CD4-positive, alpha-beta T cell treated with Interleukin-6 at 100 ng/mL for 8 hours (primary cell): ENCODE measurements at regions not wholly inside any gene's neighbourhood (a gene's known extent, or its start where the extent isn't known, plus 50 kb on each side); places are given as distances from the start of the nearest gene placed in this dataset.
"Not testable (repeated sequence)": the region's sequence is repeated elsewhere in the genome, so short reads cannot be mapped to it uniquely, and the experiment has no call there.

Source experiments
- DNase-seq: peaks from one replicate; pipeline ENCODE4 v3.0.0-alpha.2; 2020; ENCODE audit warnings: mixed read lengths, low spot score

GRCh38 chrX:121649417-121649816 is 602.0 kb downstream of the GLUD2 start:
- no peak for DNase-seq

GRCh38 chrX:121655276-121655675 is 607.9 kb downstream of the GLUD2 start:
- DNase-seq, result no peak

GRCh38 chrX:121666171-121666570 is 618.8 kb downstream of the GLUD2 start:
- DNase-seq, result no peak

- DNase-seq, result no peak
These were observed 624.2 kb downstream of the GLUD2 start for GRCh38 chrX:121671649-121672048.

- not testable (repeated sequence) for DNase-seq
These were observed 661.8 kb downstream of the GLUD2 start for GRCh38 chrX:121709236-121709635.

- no peak for DNase-seq
These were observed 686.1 kb downstream of the GLUD2 start for GRCh38 chrX:121733514-121733913.

- DNase-seq, result no peak
These were observed 698.7 kb downstream of the GLUD2 start for GRCh38 chrX:121746105-121746504.

GRCh38 chrX:121753602-121754001 is 706.2 kb downstream of the GLUD2 start:
- not testable (repeated sequence) for DNase-seq

GRCh38 chrX:121754301-121754700 is 706.9 kb downstream of the GLUD2 start:
- DNase-seq, result no peak

- no peak for DNase-seq
These were observed 708.1 kb downstream of the GLUD2 start for GRCh38 chrX:121755541-121755940.

GRCh38 chrX:121761845-121762244 is 714.4 kb downstream of the GLUD2 start:
- DNase-seq, result no peak

- no peak for DNase-seq
These were observed 716.3 kb downstream of the GLUD2 start for GRCh38 chrX:121763671-121764070.

GRCh38 chrX:121768210-121768609 is 720.8 kb downstream of the GLUD2 start:
- not testable (repeated sequence) for DNase-seq

- no peak for DNase-seq
These were observed 734.6 kb downstream of the GLUD2 start for GRCh38 chrX:121781991-121782390.

- DNase-seq, result no peak
These were observed 735.1 kb downstream of the GLUD2 start for GRCh38 chrX:121782544-121782943.

GRCh38 chrX:121782976-121783375 is 735.6 kb downstream of the GLUD2 start:
- no peak for DNase-seq

GRCh38 chrX:121802881-121803412 is 755.5 kb downstream of the GLUD2 start:
- no peak for DNase-seq

- no peak for DNase-seq
These were observed 776.0 kb downstream of the GLUD2 start for GRCh38 chrX:121823406-121823805.

- no peak for DNase-seq
These were observed 784.2 kb downstream of the GLUD2 start for GRCh38 chrX:121831601-121832000.

- DNase-seq, result no peak
These were observed 785.0 kb downstream of the GLUD2 start for GRCh38 chrX:121832446-121832845.

- DNase-seq, result no peak
These were observed 788.6 kb downstream of the GLUD2 start for GRCh38 chrX:121836000-121836399.

GRCh38 chrX:121851033-121851432 is 803.6 kb downstream of the GLUD2 start:
- DNase-seq, result no peak

- no peak for DNase-seq
These were observed 806.6 kb downstream of the GLUD2 start for GRCh38 chrX:121853762-121854613.

- DNase-seq, result no peak
These were observed 807.2 kb downstream of the GLUD2 start for GRCh38 chrX:121854614-121854911.
